ENCODE measurements at regions not wholly inside any gene's neighbourhood (a gene's known extent, or its start where the extent isn't known, plus 50 kb on each side); places are given as distances from the start of the nearest gene placed in this dataset.

GRCh38 chr10:62719061-62719460 lies 85.5 kb upstream of the ADO start:
- DNase-seq = no peak

- no peak for DNase-seq
Measured at GRCh38 chr10:62721687-62722086, 82.8 kb upstream of the ADO start.

GRCh38 chr10:62723375-62723774 lies 81.1 kb upstream of the ADO start:
- no peak for DNase-seq

DNA sequence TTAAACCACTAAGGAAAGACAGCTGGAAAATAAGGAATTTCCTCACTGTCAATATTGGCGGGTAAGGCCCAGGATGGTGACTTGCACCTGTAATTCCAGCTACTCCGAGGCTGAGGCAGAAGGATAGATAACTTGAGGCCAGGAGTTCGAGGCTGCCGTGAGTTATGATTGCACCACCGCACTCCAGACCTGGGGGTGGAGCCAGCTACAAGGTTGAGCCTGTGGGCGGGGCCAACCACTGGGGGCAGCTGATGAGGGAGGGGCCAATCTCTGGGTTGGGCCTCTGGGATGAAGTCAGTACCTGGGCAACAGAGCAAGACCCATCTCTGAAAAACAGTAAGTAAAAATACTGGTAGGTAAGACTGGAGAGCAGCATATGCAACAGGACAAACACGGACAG lies 80.1 kb upstream of the ADO start:
- no peak for DNase-seq

DNA sequence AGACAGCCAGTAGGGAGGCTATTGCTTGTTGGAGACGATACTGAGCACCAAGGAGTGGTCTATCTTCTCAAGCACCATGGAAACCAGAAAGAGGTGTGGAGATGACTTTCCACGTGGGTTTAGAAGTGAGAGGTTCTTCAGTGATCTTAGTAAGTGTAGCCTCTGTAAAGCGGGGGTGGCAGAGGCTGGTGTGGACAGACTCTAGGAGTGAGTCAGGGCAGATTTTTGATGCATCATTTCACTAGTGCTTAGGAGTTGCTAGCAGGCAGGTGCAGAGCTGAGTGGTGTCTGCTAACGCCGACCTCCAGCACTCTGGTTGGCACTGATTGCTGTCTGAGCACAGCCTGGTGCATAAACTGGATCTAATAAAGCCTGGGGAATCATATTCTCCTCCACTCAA lies 78.4 kb upstream of the ADO start:
- DNase-seq = no peak

- DNase-seq = no peak
Measured at GRCh38 chr10:62726638-62727037, 77.9 kb upstream of the ADO start.

GRCh38 chr10:62727934-62728333 lies 76.6 kb upstream of the ADO start:
- DNase-seq = no peak

- DNase-seq = no peak
Measured at GRCh38 chr10:62728479-62728878, 76.0 kb upstream of the ADO start.

DNA sequence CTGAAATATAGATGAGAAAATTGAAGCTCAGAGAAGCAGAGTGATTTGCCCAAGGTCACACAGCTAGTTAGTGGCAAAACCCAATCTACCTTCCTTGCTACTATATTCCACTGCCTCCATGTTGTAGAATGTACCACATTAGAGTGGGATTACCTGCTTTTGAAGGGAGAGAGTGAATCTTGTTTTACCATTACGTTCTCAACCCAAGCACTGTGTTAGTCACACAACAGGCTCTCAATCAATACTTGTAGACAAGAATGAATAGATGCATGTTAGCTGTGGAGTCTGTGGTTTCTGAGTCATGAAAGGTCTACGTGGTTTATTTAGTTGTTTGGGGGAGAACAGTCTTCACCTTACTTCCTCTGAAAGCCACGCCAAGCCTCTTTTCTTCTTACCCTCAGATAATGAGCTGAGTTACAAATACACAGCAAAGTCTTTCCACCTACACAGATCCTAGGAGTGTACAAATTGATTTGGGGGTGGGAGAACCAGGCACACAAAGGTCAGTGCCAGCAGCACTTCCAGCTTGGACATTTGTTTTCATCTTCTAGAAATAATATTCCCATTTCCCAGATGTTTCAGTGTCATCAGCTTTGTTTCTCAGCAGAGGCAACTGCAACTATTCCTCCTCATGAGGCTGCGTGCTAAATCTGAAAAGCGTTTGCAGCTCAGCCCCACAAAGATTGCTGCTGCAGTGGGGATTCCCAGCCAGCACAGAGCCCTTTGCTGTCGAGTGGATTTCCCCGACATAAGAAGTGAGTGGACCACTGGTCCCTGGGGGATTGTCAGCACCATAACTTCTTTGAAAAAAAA lies 71.5 kb upstream of the ADO start:
- DNase-seq = no peak

DNA sequence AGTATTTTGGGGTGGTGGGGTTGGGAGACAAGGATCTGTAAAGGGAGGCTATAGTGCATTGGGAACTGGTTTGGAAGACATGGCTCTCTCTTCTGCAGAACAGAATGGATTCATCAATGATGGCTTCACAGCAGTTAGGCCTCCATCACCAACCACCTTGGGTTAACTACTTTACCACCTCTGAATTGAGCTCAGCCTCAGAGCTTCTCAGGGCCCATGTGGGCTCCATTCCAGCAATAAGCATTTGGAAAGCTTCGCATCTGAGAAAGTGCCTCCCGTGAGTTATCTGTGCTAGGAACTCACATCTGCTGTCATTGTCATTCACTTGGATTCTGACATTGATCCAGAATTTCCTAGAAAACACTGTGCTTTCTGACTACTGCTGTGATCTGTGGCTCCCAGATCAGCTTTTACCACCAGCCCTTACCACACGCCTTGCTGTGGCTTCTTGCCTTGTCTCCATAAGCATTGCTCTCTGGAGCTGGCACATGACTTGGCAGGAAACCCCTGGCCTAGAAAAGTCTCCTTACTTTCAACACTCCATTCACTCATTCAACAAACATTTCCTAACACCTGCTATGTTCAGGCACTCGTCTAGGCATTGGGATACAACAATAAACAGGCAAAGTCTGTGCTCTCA lies 70.7 kb upstream of the ADO start:
- DNase-seq = no peak

- DNase-seq = no peak
Measured at GRCh38 chr10:62734781-62735463, 69.6 kb upstream of the ADO start.

- DNase-seq = no peak
Measured at GRCh38 chr10:62735464-62736167, 68.9 kb upstream of the ADO start.

GRCh38 chr10:62736168-62736546 lies 68.4 kb upstream of the ADO start:
- DNase-seq = no peak

GRCh38 chr10:62738916-62739315 lies 65.6 kb upstream of the ADO start:
- no peak for DNase-seq

DNA sequence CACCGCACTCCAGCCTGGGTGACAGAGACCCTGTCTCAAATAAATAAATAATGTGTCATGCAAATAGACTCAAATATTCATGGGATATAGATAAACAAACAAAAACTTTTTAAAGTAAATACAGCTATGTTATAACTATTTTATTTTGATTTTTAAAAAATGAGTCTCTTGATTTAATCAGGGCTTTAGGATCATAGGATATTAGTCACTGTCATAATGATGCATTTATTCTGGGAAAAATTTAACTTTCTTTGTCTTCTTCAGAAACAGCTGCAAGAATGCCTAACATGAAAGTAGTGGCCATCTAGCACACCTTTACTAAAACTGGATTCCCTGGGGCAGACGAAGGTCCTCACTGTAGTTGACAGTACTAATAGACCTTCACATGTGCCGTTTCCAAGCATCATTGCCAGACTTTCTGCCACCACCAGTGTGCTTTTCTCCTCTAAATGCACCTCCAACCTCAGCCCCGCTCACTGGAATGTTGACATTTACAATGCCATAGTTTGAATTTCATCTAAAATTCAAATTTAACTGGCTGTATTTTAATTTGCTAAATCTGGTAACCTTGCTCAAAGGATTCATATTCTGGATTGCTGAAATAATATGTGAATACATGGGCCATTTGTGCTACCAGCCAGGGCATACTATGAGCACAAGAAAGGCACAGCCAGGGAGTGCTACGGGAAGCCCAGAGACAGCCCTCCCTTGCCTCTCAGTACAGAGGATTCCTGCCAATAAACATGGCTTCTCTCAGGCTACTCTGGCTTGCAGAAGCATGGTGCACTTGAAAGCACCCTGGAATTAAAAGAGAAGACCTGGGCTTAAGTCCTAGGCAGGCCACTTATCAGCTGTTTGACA lies 63.4 kb upstream of the ADO start:
- DNase-seq = no peak

- no peak for DNase-seq
Measured at GRCh38 chr10:62741996-62742395, 62.5 kb upstream of the ADO start.

DNA sequence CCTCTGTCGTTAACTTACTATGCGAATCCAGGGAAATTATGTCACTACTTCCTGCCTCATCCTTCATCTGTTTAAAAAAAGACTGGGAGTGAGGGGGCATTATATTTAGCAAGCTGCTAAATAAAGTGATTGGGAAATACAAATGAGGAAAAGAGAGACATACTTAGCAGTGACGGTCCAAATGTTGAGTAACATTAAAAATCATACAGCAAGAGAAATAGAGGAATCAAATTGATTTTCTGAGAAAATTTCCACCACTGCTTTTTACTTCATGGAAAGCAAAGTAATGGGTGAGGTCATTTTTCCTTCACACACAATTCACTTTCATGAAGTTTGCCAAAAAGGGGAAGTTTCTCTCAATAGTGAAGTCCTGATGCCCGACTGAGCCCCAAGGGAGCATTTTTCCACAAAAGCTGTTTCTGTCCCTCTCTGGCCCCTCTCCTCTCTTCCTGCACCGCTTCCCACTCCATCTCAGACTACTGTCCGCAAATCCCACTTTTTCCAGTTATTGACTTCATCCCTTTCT lies 61.9 kb upstream of the ADO start:
- DNase-seq = no peak

- no peak for DNase-seq
Measured at GRCh38 chr10:62744136-62744535, 60.4 kb upstream of the ADO start.

GRCh38 chr10:62745581-62745980 lies 58.9 kb upstream of the ADO start:
- no peak for DNase-seq

DNA sequence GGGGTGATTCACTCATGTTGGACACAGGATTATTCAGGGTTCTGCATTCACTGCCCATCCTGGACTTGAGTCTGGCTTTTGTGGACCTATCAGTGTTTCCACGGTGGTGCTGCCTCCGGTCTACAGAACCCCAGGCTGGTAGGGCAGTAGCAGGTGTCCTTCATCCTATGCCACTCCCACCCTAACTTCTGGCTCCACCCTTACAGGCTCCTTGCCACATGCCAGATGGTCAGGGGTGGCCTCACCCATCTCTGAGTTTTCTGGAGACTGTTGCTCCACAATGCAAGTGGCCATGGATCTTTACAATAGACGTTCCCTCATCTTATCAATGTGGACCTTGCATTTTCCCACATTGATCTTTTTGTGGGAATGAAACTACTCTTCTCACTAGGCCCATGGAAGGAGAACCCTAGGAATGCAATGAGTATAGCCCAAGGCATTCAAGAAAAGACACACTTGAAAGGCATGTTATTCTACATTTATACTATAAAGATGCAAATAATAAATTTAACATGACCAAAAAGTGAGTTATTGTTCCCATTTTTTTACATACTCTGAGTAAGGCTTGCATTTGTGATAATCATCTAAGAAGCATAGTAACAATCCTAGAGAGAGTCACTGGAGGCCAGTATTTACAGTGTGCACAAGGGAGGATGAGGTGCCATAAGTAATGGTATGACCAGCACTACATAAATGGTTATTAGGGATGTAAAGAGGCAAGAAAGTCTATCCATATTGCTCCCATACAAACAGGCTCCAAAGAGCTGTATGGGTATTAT lies 57.4 kb upstream of the ADO start:
- no peak for DNase-seq

GRCh38 chr10:62748386-62748785 lies 56.1 kb upstream of the ADO start:
- DNase-seq = no peak

Measured in COR-L47 (cell line).